Breast epithelium (tissue), 4 donors: ENCODE measurements at regions not wholly inside any gene's neighbourhood (a gene's known extent, or its start where the extent isn't known, plus 50 kb on each side); places are given as distances from the start of the nearest gene placed in this dataset.

ENCODE experiments used
- DNase-seq, 2 donors: peaks; one replicate each; pipeline ENCODE4 v3.0.0-alpha.2; 2019; ENCODE audit warnings: low spot score in 2 of 2
- H3K27ac ChIP-seq, 2 donors: fragments of 200-600 bp; sonication (generic) in 1 of 2; one replicate each; pipeline ENCODE4 v1.5.1; 2016 to 2019; ENCODE audit warnings: mild to moderate bottlenecking in 1 of 2
- H3K27me3 ChIP-seq, 2 donors: fragments of 200-600 bp; sonication (generic) in 1 of 2; one replicate each; pipeline versions ENCODE4 v1.5.1 to v1.6.0; 2017 to 2019; ENCODE audit warnings: control low read depth in 1 of 2, mild to moderate bottlenecking in 1 of 2
- H3K36me3 ChIP-seq: fragments of 200-600 bp; one replicate; pipeline ENCODE4 v1.5.1; 2019
- H3K4me1 ChIP-seq, 2 donors: fragments of 200-600 bp; sonication (generic); one replicate each; pipeline ENCODE4 v1.5.1; 2016 to 2019; ENCODE audit warnings: control low read depth in 1 of 2
- H3K4me3 ChIP-seq, 3 donors: fragments of 200-600 bp; sonication (generic); 1 replicate in 2 of 3; 2 replicates in 1 of 3; pipeline ENCODE4 v1.5.1; 2016 to 2019; ENCODE audit warnings: mild to moderate bottlenecking in 3 of 3, moderate library complexity in 2 of 3
- H3K9me3 ChIP-seq, 2 donors: fragments of 200-600 bp; sonication (generic) in 1 of 2; one replicate each; pipeline ENCODE4 v1.5.1; 2016 to 2019; ENCODE audit warnings: control low read depth in 1 of 2
- POLR2A ChIP-seq: fragments of 450-650 bp; IDR thresholded peaks from one replicate; pipeline ENCODE4 v1.6.1; 2016; ENCODE audit warnings: antibody characterized with exemption, mild to moderate bottlenecking, moderate library complexity
- POLR2AphosphoS5 ChIP-seq, 3 donors: sonication (generic); formaldehyde crosslinking; IDR thresholded peaks; one replicate each; pipeline ENCODE4 v1.6.1; 2017; ENCODE audit warnings: antibody characterized with exemption in 3 of 3
- intact Hi-C: fragments of 100-400 bp; cut with DNase I; formaldehyde crosslinking; loops from one replicate; pipeline ENCODE4 v1.15.1; 2023; ENCODE audit warnings: low total_unique reads
- TF ChIP-seq, protein P1 (sequence below), 3 donors: fragments of 450-650 bp; IDR thresholded peaks; one replicate each; pipeline ENCODE4 v1.5.1; 2016 to 2017; ENCODE audit warnings: antibody characterized with exemption in 3 of 3, mild to moderate bottlenecking in 3 of 3, moderate library complexity in 3 of 3

DNA sequence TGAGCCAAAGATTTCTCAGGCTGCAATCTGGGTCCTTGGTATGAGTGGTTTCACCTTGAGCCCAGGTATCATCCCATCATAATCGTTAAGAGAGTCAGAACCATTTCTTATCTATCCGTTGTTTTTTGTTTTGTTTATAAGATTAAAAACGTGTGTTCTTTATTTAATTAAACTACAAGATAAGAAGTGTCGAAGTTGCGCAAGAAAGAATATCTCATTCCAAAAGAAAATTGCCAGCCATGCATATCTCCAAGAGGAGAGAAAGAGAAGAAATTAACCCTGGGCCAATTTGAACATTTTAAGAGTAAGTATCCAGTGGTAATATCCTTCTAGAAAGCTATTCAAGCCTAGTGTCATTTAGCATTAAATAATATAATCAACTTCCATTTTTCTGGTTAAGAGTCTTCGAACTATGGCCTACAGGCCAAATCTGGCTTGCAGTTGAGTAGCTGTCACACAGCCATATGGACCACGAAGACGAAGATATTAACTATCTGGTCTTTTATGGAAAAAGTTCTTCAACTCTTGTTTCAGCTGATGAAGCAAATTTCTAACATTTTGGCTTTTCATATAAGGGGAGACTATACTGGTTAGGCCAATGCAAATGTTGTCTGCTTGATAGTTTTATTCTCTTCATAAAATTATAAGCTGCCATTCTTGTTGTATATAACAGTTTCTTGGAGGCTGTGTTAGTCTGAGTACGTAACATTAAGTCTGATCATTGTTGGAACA lies 576.4 kb downstream of the REEP3 start:
- Histone ChIP-seq H3K4me3 (no peak overlapping the region), H3K9me3 (no peaks in the 10 kb centered on the region), H3K4me1 (no peaks in the 10 kb centered on the region), H3K27me3 (no peaks in the 10 kb centered on the region), H3K36me3 (no peaks in the 10 kb centered on the region), H3K27ac (no peak overlapping the region)
- no peak for DNase-seq
- intact Hi-C loops = no loop called here
- TF ChIP-seq POLR2AphosphoS5 (IDR thresholded peaks at IDR 0.05) = no peak
- TF ChIP-seq, protein P1, sequence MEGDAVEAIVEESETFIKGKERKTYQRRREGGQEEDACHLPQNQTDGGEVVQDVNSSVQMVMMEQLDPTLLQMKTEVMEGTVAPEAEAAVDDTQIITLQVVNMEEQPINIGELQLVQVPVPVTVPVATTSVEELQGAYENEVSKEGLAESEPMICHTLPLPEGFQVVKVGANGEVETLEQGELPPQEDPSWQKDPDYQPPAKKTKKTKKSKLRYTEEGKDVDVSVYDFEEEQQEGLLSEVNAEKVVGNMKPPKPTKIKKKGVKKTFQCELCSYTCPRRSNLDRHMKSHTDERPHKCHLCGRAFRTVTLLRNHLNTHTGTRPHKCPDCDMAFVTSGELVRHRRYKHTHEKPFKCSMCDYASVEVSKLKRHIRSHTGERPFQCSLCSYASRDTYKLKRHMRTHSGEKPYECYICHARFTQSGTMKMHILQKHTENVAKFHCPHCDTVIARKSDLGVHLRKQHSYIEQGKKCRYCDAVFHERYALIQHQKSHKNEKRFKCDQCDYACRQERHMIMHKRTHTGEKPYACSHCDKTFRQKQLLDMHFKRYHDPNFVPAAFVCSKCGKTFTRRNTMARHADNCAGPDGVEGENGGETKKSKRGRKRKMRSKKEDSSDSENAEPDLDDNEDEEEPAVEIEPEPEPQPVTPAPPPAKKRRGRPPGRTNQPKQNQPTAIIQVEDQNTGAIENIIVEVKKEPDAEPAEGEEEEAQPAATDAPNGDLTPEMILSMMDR (IDR thresholded peaks at IDR 0.05) = no peak

- intact Hi-C loops = no loop called here
- no peaks in the 10 kb centered on the region for H3K4me1 ChIP-seq
- H3K4me3 ChIP-seq = no peak overlapping the region
- H3K27ac ChIP-seq = no peak overlapping the region
- TF ChIP-seq, protein P1 (IDR thresholded peaks at IDR 0.05) = no peak
- TF ChIP-seq POLR2A = no peak
- no peak for TF ChIP-seq POLR2AphosphoS5 (IDR thresholded peaks at IDR 0.05)
- H3K36me3 ChIP-seq = no peaks in the 10 kb centered on the region
- no peaks in the 10 kb centered on the region for H3K27me3 ChIP-seq
- no peaks in the 10 kb centered on the region for H3K9me3 ChIP-seq
- DNase-seq = no peak
Measured at GRCh38 chr10:64098994-64099393, 577.8 kb downstream of the REEP3 start.

DNA sequence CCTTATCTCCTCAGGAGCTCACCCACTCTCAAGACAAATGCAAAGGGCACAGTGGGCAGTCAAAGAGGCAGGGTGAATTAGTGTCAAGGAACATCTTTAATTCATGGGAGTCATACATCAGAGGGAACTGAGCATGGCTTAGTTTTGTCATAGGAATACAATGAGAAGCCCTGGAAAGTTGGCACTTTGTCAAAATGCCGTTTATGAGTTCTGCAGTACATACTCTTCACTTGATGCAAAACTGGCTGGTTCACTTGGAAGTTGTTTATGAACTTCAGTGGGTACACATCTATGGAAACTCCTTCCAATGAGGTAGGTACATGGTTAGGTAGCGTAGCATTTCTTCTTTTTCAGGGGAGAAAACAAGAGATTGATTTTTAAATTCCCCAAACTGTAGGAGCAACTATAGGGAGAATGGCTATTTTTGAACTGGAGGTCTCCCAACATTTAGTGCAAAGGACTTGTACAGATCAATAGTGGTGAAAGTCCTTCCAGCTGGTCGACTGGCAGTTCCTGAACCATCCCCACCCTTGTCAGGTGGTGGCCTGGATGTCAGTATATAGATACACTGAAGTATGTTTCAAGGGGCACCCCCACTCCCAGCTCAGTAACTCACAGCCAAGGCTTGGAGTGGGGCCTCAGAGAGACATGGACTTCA lies 580.5 kb downstream of the REEP3 start:
- TF ChIP-seq POLR2A = no peak
- TF ChIP-seq, protein P1 (IDR thresholded peaks at IDR 0.05) = no peak
- no peak for TF ChIP-seq POLR2AphosphoS5 (IDR thresholded peaks at IDR 0.05)
- Histone ChIP-seq H3K4me3 (no peak overlapping the region), H3K9me3 (no peaks in the 10 kb centered on the region), H3K4me1 (no peaks in the 10 kb centered on the region), H3K36me3 (no peaks in the 10 kb centered on the region), H3K27ac (no peak overlapping the region), H3K27me3 (no peaks in the 10 kb centered on the region)
- DNase-seq = no peak
- intact Hi-C loops = no loop called here

GRCh38 chr10:64102264-64102633 lies 581.0 kb downstream of the REEP3 start:
- H3K27ac ChIP-seq = no peak overlapping the region
- H3K4me1 ChIP-seq = no peaks in the 10 kb centered on the region
- H3K27me3 ChIP-seq = no peaks in the 10 kb centered on the region
- intact Hi-C loops = no loop called here
- H3K4me3 ChIP-seq = no peak overlapping the region
- TF ChIP-seq POLR2A (no peak), POLR2AphosphoS5 (IDR thresholded peaks at IDR 0.05) (no peak)
- TF ChIP-seq, protein P1 (IDR thresholded peaks at IDR 0.05) = no peak
- no peaks in the 10 kb centered on the region for H3K36me3 ChIP-seq
- H3K9me3 ChIP-seq = no peaks in the 10 kb centered on the region
- DNase-seq = no peak

GRCh38 chr10:64102916-64103315 lies 581.7 kb downstream of the REEP3 start:
- Histone ChIP-seq H3K27ac (no peak overlapping the region), H3K4me3 (no peak overlapping the region), H3K4me1 (no peaks in the 10 kb centered on the region), H3K9me3 (no peaks in the 10 kb centered on the region), H3K27me3 (no peaks in the 10 kb centered on the region), H3K36me3 (no peaks in the 10 kb centered on the region)
- intact Hi-C loops = no loop called here
- TF ChIP-seq POLR2A (no peak), POLR2AphosphoS5 (IDR thresholded peaks at IDR 0.05) (no peak)
- TF ChIP-seq, protein P1 (IDR thresholded peaks at IDR 0.05) = no peak
- no peak for DNase-seq
